Body of pancreas (tissue), 4 donors: ENCODE measurements at regions not wholly inside any gene's neighbourhood (a gene's known extent, or its start where the extent isn't known, plus 50 kb on each side); places are given as distances from the start of the nearest gene placed in this dataset.

ENCODE experiments used
- CTCF ChIP-seq, 7 experiments: fragments of 450-650 bp in 4 of 7; fragments of 200-600 bp in 3 of 7; sonication (generic) in 3 of 7; IDR thresholded peaks; one replicate each; pipeline ENCODE4 v1.5.1; 2016 to 2019; ENCODE audit warnings: antibody characterized with exemption in 7 of 7
- POLR2A ChIP-seq, 3 donors: fragments of 450-650 bp; IDR thresholded peaks; one replicate each; pipeline ENCODE4 v1.6.1; 2016; ENCODE audit warnings: antibody characterized with exemption in 3 of 3, mild to moderate bottlenecking in 2 of 3

GRCh38 chr3:117527346-117527745 is 817.8 kb downstream of the TUSC7 start:
- TF ChIP-seq CTCF (IDR thresholded peaks at IDR 0.05): no peak
- TF ChIP-seq POLR2A (IDR thresholded peaks at IDR 0.05): no peak
